A549 (cell line): ENCODE measurements at regions not wholly inside any gene's neighbourhood (a gene's known extent, or its start where the extent isn't known, plus 50 kb on each side); places are given as distances from the start of the nearest gene placed in this dataset.

ENCODE experiments used
- ATAC-seq, 2 experiments: fragments of 200-7000 bp in 1 of 2; fragments of >200 bp in 1 of 2; cut with Nextera tagmentation in 1 of 2; cut with Tn5 transposase in 1 of 2; 3 replicates each; pipeline versions ENCODE4 v1.8.0 to v1.9.1; 2018 to 2020; ENCODE audit warnings: mild to moderate bottlenecking in 1 of 2, moderate library complexity in 1 of 2
- CTCF ChIA-PET: fragments of 300-600 bp; sonication (Branson Sonifier 250); formaldehyde crosslinking; extraction: SDS; loops from one replicate; lab custom pipeline; 2021; ENCODE audit warnings: antibody characterized with exemption, inconsistent platforms; lab: Yijun Ruan, JAX
- POLR2A ChIA-PET: fragments of 350-600 bp; formaldehyde crosslinking; extraction: SDS; loops from one replicate; lab custom pipeline; 2021; ENCODE audit warnings: antibody characterized with exemption, inconsistent platforms; lab: Yijun Ruan, JAX
- DNase-seq, 2 experiments: peaks; one replicate each; pipeline versions ENCODE4 v3.0.0 to v3.0.0-alpha.2; 2011 to 2016; ENCODE audit warnings: low read depth in 1 of 2, low spot score in 1 of 2
- FAIRE-seq: peaks from 2 replicates; lab custom pipeline; 2011; peaks lifted over from hg19 to GRCh38; lab: Jason Lieb, UNC
- H3K27ac ChIP-seq, 2 experiments: fragments of >200 bp; sonication (Bioruptor Twin); formaldehyde crosslinking; 3 replicates each; pipeline ENCODE4 v1.5.1; 2016 to 2017
- H3K4me1 ChIP-seq: fragments of >200 bp; sonication (Bioruptor Twin); formaldehyde crosslinking; 3 replicates; pipeline ENCODE4 v1.6.1; 2016
- H3K4me2 ChIP-seq: fragments of >200 bp; sonication (Bioruptor Twin); formaldehyde crosslinking; 3 replicates; pipeline ENCODE4 v1.6.1; 2016
- H3K4me3 ChIP-seq: fragments of >200 bp; sonication (Bioruptor Twin); formaldehyde crosslinking; 3 replicates; pipeline ENCODE4 v1.5.1; 2016
- H3K9me3 ChIP-seq: fragments of >200 bp; sonication (Bioruptor Twin); formaldehyde crosslinking; 3 replicates; pipeline ENCODE4 v1.6.1; 2016
- CBX8 ChIP-seq: fragments of 200-600 bp; sonication (generic); IDR thresholded peaks from 2 replicates; pipeline ENCODE4 v1.6.1; 2016
- CEBPB ChIP-seq, 2 experiments: fragments of >200 bp in 1 of 2; sonication (Bioruptor Twin) in 1 of 2; formaldehyde crosslinking in 1 of 2; IDR thresholded peaks; 2 replicates each; pipeline ENCODE4 v1.6.1; 2012 to 2016
- EHF ChIP-seq: fragments of 250-450 bp; sonication (Bioruptor Pico); IDR thresholded peaks from 2 replicates; pipeline ENCODE4 v1.5.0; 2020; ENCODE audit warnings: mild to moderate bottlenecking
- FOSB ChIP-seq: fragments of 250-450 bp; sonication (Bioruptor Pico); IDR thresholded peaks from 2 replicates; pipeline ENCODE4 v1.5.0; 2020; ENCODE audit warnings: mild to moderate bottlenecking, moderate library complexity
- HDAC2 ChIP-seq: fragments of 200-600 bp; sonication (generic); IDR thresholded peaks from 2 replicates; pipeline ENCODE4 v1.6.1; 2016
- HOXB13 ChIP-seq: fragments of 250-450 bp; sonication (Bioruptor Pico); IDR thresholded peaks from 2 replicates; pipeline ENCODE4 v1.5.0; 2020; ENCODE audit warnings: low read depth, mild to moderate bottlenecking, moderate library complexity
- HOXB5 ChIP-seq: fragments of 250-450 bp; sonication (Bioruptor Pico); IDR thresholded peaks from 2 replicates; pipeline ENCODE4 v1.5.0; 2020; ENCODE audit warnings: mild to moderate bottlenecking, moderate library complexity
- KDM5A ChIP-seq: fragments of 200-600 bp; sonication (generic); IDR thresholded peaks from 2 replicates; pipeline ENCODE4 v1.6.1; 2016; ENCODE audit warnings: antibody characterized with exemption, mild to moderate bottlenecking
- MAFK ChIP-seq: fragments of 450-650 bp; IDR thresholded peaks from 2 replicates; pipeline ENCODE4 v1.6.1; 2014; ENCODE audit not compliant: partially characterized antibody
- MYC ChIP-seq: IDR thresholded peaks from 2 replicates; pipeline ENCODE4 v1.6.1; 2012; ENCODE audit warnings: mild to moderate bottlenecking, inconsistent platforms, low read length, improper control_type of control experiment, borderline replicate concordance
- NFE2L2 ChIP-seq: fragments of 150-350 bp; conservative IDR thresholded peaks from 2 replicates; pipeline ENCODE4 v1.6.1; 2014; ENCODE audit warnings: low read length
- NR3C1 ChIP-seq: fragments of >200 bp; sonication (Bioruptor Twin); formaldehyde crosslinking; IDR thresholded peaks from 3 replicates; pipeline ENCODE4 v1.6.1; 2017
- POLR2AphosphoS2 ChIP-seq: conservative IDR thresholded peaks from 2 replicates; pipeline ENCODE4 v1.6.1; 2012; ENCODE audit warnings: low read length, improper control_type of control experiment, inconsistent platforms
- RFX5 ChIP-seq: fragments of 450-650 bp; IDR thresholded peaks from 2 replicates; pipeline ENCODE4 v1.7.1; 2014; ENCODE audit warnings: antibody characterized with exemption, mild to moderate bottlenecking, moderate library complexity
- TFCP2L1 ChIP-seq: fragments of 250-450 bp; sonication (Bioruptor Pico); IDR thresholded peaks from 2 replicates; pipeline ENCODE4 v1.5.0; 2021; ENCODE audit warnings: mild to moderate bottlenecking
- ZFP36 ChIP-seq: fragments of 450-650 bp; IDR thresholded peaks from 2 replicates; pipeline ENCODE4 v1.6.1; 2014; ENCODE audit warnings: borderline replicate concordance; ENCODE audit not compliant: partially characterized antibody
- ZNF302 ChIP-seq: fragments of 250-450 bp; sonication (Bioruptor Pico); IDR thresholded peaks from 2 replicates; pipeline ENCODE4 v1.9.0; 2021; ENCODE audit warnings: inconsistent platforms, mild to moderate bottlenecking, moderate library complexity
- WGBS: methylation state at CpG from one replicate; pipeline ENCODE4 v1.1.6; 2017; ENCODE audit errors: missing lambda C conversion rate; 5-methylcytosine and 5-hydroxymethylcytosine counted together
- TF ChIP-seq, protein P1 (sequence below): IDR thresholded peaks from 2 replicates; pipeline ENCODE4 v1.6.1; 2012
- TF ChIP-seq, protein P2 (sequence below): fragments of 150-350 bp; IDR thresholded peaks from 2 replicates; pipeline ENCODE4 v1.6.1; 2014; ENCODE audit warnings: low read depth, mild to moderate bottlenecking, low read length

DNA sequence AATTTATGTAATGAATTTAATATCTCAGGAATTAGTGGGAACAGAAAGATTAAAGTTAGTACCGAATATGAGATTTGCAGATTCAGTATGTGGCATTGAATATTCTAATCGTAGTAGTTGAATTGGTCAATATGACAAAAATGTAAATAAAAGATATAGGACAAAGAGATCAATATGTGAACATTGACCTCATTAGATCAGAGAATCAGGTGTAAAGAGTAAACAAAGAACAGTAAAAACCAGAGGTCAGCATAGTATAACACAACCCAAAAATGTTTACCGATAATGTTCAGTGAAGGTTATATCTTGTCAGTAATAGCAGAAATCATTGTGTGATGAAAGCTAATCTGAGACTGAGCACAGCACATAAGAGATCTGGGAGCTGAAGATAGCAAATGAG lies 152.0 kb downstream of the FAM83B start:
- POLR2A ChIA-PET, result no interaction called here
- FAIRE-seq (no peak), ATAC-seq (no peak), DNase-seq (no peak)
- no peaks in the 10 kb centered on the region for H3K9me3 ChIP-seq
- no peak overlapping the region for H3K4me2 ChIP-seq
- WGBS, result 50% methylated on average over 3 of the region's 3 CpGs
- no peak overlapping the region for H3K27ac ChIP-seq
- CTCF ChIA-PET, result no interaction called here
- no peak overlapping the region for H3K4me3 ChIP-seq
- TF ChIP-seq, protein P1, sequence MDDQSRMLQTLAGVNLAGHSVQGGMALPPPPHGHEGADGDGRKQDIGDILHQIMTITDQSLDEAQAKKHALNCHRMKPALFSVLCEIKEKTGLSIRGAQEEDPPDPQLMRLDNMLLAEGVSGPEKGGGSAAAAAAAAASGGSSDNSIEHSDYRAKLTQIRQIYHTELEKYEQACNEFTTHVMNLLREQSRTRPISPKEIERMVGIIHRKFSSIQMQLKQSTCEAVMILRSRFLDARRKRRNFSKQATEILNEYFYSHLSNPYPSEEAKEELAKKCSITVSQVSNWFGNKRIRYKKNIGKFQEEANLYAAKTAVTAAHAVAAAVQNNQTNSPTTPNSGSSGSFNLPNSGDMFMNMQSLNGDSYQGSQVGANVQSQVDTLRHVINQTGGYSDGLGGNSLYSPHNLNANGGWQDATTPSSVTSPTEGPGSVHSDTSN, result no peak
- TF ChIP-seq HDAC2 (no peak), FOSB (no peak), ZNF302 (CRISPR knock-in tag) (no peak), MAFK (no peak), HOXB13 (CRISPR knock-in tag) (no peak), CBX8 (no peak), EHF (CRISPR knock-in tag) (no peak)
- TF ChIP-seq, all 56 proteins: peak for 0
- H3K4me1 ChIP-seq, result no peaks in the 10 kb centered on the region

DNA sequence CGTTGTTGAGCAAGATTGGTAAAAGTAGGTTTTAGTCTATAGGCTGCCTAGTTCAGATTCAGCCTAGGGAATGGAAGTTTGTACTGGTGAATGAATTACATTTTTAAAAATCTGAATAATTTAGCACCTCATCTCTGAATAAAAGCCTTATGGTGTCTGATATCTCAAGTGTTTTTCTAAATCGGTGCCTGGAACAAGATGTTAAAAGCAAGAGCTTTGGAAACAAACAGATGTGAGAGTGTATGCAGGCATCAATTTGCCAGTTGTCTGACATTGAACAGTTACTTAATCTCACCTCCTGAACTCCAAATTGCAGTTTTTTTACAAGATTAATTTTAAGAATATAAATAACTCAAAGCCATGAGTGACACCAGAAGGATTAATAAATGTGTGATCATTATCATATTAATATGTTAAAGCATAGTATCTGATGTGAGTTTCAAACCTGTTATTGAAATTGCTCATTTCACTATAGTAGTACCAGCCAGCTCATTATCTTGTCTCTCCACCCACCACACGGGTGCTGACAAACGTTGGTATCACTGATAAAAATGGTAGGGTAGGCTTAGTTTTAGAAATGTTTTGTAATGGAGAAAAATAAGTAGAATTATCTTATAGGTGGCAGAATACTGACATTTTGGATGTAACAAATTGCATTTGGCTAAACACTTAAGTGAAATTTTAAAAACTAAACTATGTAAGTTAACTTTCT lies 157.3 kb downstream of the FAM83B start:
- no peak overlapping the region for H3K27ac ChIP-seq
- ATAC-seq (no peak), DNase-seq (no peak)
- WGBS, result under 1% methylated on average over 4 of the region's 4 CpGs
- no peaks in the 10 kb centered on the region for H3K4me1 ChIP-seq
- CTCF ChIA-PET, result no interaction called here
- no peaks in the 10 kb centered on the region for H3K9me3 ChIP-seq
- TF ChIP-seq RFX5, result no peak
- TF ChIP-seq ZFP36, result no peak
- no peak for TF ChIP-seq KDM5A
- no peak for TF ChIP-seq HOXB13 (CRISPR knock-in tag)
- no peak for TF ChIP-seq CEBPB (IDR thresholded peaks at IDR 0.05)
- TF ChIP-seq, all 56 proteins: peak for 0
- no peak overlapping the region for H3K4me2 ChIP-seq
- FAIRE-seq, result no peak
- POLR2A ChIA-PET, result no interaction called here
- H3K4me3 ChIP-seq, result no peak overlapping the region

DNA sequence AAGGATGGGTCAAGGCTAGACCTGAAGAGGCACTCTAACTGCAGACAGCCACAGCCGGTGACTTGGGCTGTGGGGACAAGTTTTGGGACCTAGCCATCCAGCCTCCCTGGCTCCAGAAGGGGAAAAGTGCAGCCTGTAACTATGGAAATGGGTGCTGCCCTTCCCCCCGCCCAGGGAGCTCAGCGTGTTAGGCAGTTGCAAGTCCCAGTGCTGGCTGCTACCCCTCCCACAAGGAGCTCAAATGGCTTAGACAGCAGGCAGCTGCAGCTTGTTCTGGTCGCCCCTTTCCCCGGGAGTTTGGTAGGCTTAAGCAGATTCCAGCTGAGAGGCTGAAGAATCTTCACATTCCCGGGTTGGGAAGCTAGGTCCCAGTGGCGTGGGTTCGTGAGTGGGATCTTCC lies 162.6 kb downstream of the FAM83B start:
- WGBS, result 17% methylated on average over 4 of the region's 8 CpGs
- POLR2A ChIA-PET, result no interaction called here
- CTCF ChIA-PET, result interaction anchor here (1.0 kb wide), 1 partner anchor 16 kb away, joined by 4 read pairs; no protein-coding TSS in a partner anchor
- Histone ChIP-seq H3K4me1 (no peaks in the 10 kb centered on the region), H3K4me3 (no peak overlapping the region), H3K27ac (no peak overlapping the region), H3K4me2 (no peak overlapping the region), H3K9me3 (no peaks in the 10 kb centered on the region)
- DNase-seq, result no peak
- TF ChIP-seq NR3C1, result no peak
- no peak for TF ChIP-seq NFE2L2
- TF ChIP-seq, protein P1, result no peak
- no peak for TF ChIP-seq TFCP2L1 (CRISPR knock-in tag)
- TF ChIP-seq MYC, result no peak
- no peak for TF ChIP-seq HOXB5 (CRISPR knock-in tag)
- no peak for ATAC-seq
- no peak for FAIRE-seq

DNA sequence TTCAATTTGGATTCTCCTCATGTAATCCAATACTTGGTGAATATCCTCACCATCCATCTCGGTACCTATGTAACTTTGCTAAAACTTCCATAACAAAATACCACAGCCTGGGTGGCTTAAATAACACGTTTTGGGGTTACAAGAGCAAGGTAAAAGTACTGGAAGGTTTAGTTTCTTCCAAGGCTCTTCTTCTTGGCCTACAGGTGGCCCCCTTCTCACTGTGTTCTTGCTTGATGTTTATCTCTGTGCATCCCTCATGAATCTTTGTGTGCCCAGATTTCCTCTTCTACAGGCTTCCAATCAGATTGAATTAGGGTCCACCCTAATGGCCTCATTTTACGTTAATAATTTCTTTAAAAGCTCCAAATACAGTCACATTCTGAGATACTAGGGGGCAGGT lies 163.3 kb upstream of the HCRTR2 start:
- Histone ChIP-seq H3K27ac (no peak overlapping the region), H3K4me3 (no peak overlapping the region), H3K4me2 (no peak overlapping the region), H3K9me3 (no peaks in the 10 kb centered on the region), H3K4me1 (no peaks in the 10 kb centered on the region)
- TF ChIP-seq, protein P2, sequence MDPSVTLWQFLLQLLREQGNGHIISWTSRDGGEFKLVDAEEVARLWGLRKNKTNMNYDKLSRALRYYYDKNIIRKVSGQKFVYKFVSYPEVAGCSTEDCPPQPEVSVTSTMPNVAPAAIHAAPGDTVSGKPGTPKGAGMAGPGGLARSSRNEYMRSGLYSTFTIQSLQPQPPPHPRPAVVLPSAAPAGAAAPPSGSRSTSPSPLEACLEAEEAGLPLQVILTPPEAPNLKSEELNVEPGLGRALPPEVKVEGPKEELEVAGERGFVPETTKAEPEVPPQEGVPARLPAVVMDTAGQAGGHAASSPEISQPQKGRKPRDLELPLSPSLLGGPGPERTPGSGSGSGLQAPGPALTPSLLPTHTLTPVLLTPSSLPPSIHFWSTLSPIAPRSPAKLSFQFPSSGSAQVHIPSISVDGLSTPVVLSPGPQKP, result no peak
- no peak for TF ChIP-seq CEBPB (IDR thresholded peaks at IDR 0.05)
- no peak for TF ChIP-seq ZFP36
- TF ChIP-seq POLR2AphosphoS2, result no peak
- 12% methylated on average over 3 of the region's 3 CpGs for WGBS
- ATAC-seq (no peak), FAIRE-seq (no peak), DNase-seq (no peak)
- ChIA-PET POLR2A (no interaction called here), CTCF (no interaction called here)
